HEK293 (cell line): ENCODE measurements at regions not wholly inside any gene's neighbourhood (a gene's known extent, or its start where the extent isn't known, plus 50 kb on each side); places are given as distances from the start of the nearest gene placed in this dataset.
"Not testable (repeated sequence)": the region's sequence is repeated elsewhere in the genome, so short reads cannot be mapped to it uniquely, and the experiment has no call there.

Experiments used
- CTCF ChIA-PET: fragments of 350-600 bp; formaldehyde crosslinking; extraction: SDS; loops from one replicate; lab custom pipeline; 2021; ENCODE audit warnings: antibody characterized with exemption; lab: Yijun Ruan, JAX
- POLR2A ChIA-PET: fragments of 300-600 bp; formaldehyde crosslinking; extraction: SDS; loops from one replicate; lab custom pipeline; 2020; ENCODE audit warnings: antibody characterized with exemption, inconsistent platforms; lab: Yijun Ruan, JAX
- H3K27ac ChIP-seq: fragments of 200-500 bp; sonication (Bioruptor generic); 2 replicates; pipeline ENCODE4 v1.5.1; 2014; ENCODE audit warnings: low read depth, low read length, control low read depth, inconsistent platforms; ENCODE audit errors: extremely low read depth
- H3K36me3 ChIP-seq, 2 experiments: fragments of 200-500 bp in 1 of 2; sonication (Bioruptor generic) in 1 of 2; 1 replicate in 1 of 2; 2 replicates in 1 of 2; pipeline ENCODE4 v1.5.1; 2014 to 2017; ENCODE audit warnings: inconsistent platforms in 2 of 2, low read length in 2 of 2; ENCODE audit not compliant: control insufficient read depth in 2 of 2, insufficient read depth in 1 of 2
- H3K4me1 ChIP-seq: fragments of 200-500 bp; sonication (Bioruptor generic); 2 replicates; pipeline ENCODE4 v1.5.1; 2014; ENCODE audit warnings: mild to moderate bottlenecking, low read length, inconsistent platforms; ENCODE audit not compliant: control insufficient read depth, insufficient read depth
- H3K4me3 ChIP-seq: 2 replicates; pipeline ENCODE4 v1.5.1; 2011; ENCODE audit warnings: low read depth, mild to moderate bottlenecking, control low read depth, low read length, moderate library complexity
- H3K9me3 ChIP-seq: fragments of 200-500 bp; sonication (Bioruptor generic); 2 replicates; pipeline ENCODE4 v1.5.1; 2014; ENCODE audit warnings: low read depth, low read length, inconsistent platforms; ENCODE audit not compliant: control insufficient read depth, insufficient read depth
- GLI4 ChIP-seq: fragments of 450-650 bp; formaldehyde crosslinking; IDR thresholded peaks from 2 replicates; pipeline ENCODE4 v1.5.1; 2016; ENCODE audit warnings: missing biosample characterization, missing genetic modification characterization
- GLIS2 ChIP-seq: fragments of 450-650 bp; formaldehyde crosslinking; IDR thresholded peaks from 2 replicates; pipeline ENCODE4 v1.5.1; 2016; ENCODE audit warnings: missing biosample characterization, missing genetic modification characterization
- HOXA7 ChIP-seq: sonication (generic); formaldehyde crosslinking; IDR thresholded peaks from 2 replicates; pipeline ENCODE4 v1.8.1; 2022; ENCODE audit warnings: missing genetic modification reagents, borderline replicate concordance
- HOXC10 ChIP-seq: sonication (generic); formaldehyde crosslinking; IDR thresholded peaks from 2 replicates; pipeline ENCODE4 v1.8.1; 2023; ENCODE audit warnings: mild to moderate bottlenecking, missing genetic modification reagents
- MEIS1 ChIP-seq: sonication (generic); formaldehyde crosslinking; IDR thresholded peaks from 2 replicates; pipeline ENCODE4 v1.8.1; 2022; ENCODE audit warnings: missing genetic modification reagents, mild to moderate bottlenecking, borderline replicate concordance
- OSR2 ChIP-seq: fragments of 450-650 bp; formaldehyde crosslinking; IDR thresholded peaks from 2 replicates; pipeline ENCODE4 v1.5.1; 2016; ENCODE audit warnings: missing biosample characterization, missing genetic modification characterization
- SETDB1 ChIP-seq: IDR thresholded peaks from one replicate; pipeline ENCODE4 v1.6.1; 2017; ENCODE audit warnings: mild to moderate bottlenecking, low read length, moderate library complexity, mixed read lengths; ENCODE audit not compliant: insufficient read length
- ZBTB20 ChIP-seq: fragments of 450-650 bp; formaldehyde crosslinking; IDR thresholded peaks from 2 replicates; pipeline ENCODE4 v1.5.1; 2016; ENCODE audit warnings: missing biosample characterization, missing genetic modification characterization
- ZIC2 ChIP-seq: fragments of 450-650 bp; formaldehyde crosslinking; IDR thresholded peaks from 2 replicates; pipeline ENCODE4 v1.5.1; 2016; ENCODE audit warnings: missing biosample characterization, missing genetic modification characterization
- ZNF146 ChIP-seq: fragments of 450-650 bp; formaldehyde crosslinking; IDR thresholded peaks from 2 replicates; pipeline ENCODE4 v1.5.1; 2016; ENCODE audit warnings: missing biosample characterization, missing genetic modification characterization
- ZNF155 ChIP-seq: fragments of 450-650 bp; formaldehyde crosslinking; IDR thresholded peaks from 2 replicates; pipeline ENCODE4 v1.5.1; 2016; ENCODE audit warnings: missing biosample characterization, missing genetic modification characterization
- ZNF211 ChIP-seq: fragments of 450-650 bp; formaldehyde crosslinking; IDR thresholded peaks from 2 replicates; pipeline ENCODE4 v1.5.1; 2016; ENCODE audit warnings: low read depth, missing biosample characterization, missing genetic modification characterization
- ZNF280D ChIP-seq: fragments of 450-650 bp; formaldehyde crosslinking; IDR thresholded peaks from 2 replicates; pipeline ENCODE4 v1.5.1; 2016; ENCODE audit warnings: missing biosample characterization, missing genetic modification characterization
- ZNF335 ChIP-seq: fragments of 450-650 bp; formaldehyde crosslinking; conservative IDR thresholded peaks from 2 replicates; pipeline ENCODE4 v1.5.1; 2016; ENCODE audit warnings: missing biosample characterization, missing genetic modification characterization
- ZNF404 ChIP-seq: fragments of 450-650 bp; formaldehyde crosslinking; IDR thresholded peaks from 2 replicates; pipeline ENCODE4 v1.5.1; 2017; ENCODE audit warnings: missing biosample characterization, missing genetic modification characterization
- ZNF433 ChIP-seq: fragments of 450-650 bp; formaldehyde crosslinking; IDR thresholded peaks from 2 replicates; pipeline ENCODE4 v1.5.1; 2016; ENCODE audit warnings: missing biosample characterization, missing genetic modification characterization, low read depth
- ZNF510 ChIP-seq: fragments of 450-650 bp; formaldehyde crosslinking; IDR thresholded peaks from 2 replicates; pipeline ENCODE4 v1.5.1; 2018; ENCODE audit warnings: mild to moderate bottlenecking, missing genetic modification characterization, missing biosample characterization; ENCODE audit not compliant: insufficient replicate concordance
- ZNF596 ChIP-seq: fragments of 450-650 bp; IDR thresholded peaks from 2 replicates; pipeline ENCODE4 v1.5.0; 2018; ENCODE audit warnings: missing biosample characterization, mild to moderate bottlenecking, missing genetic modification characterization, moderate library complexity
- ZNF600 ChIP-seq: fragments of 450-650 bp; formaldehyde crosslinking; IDR thresholded peaks from 2 replicates; pipeline ENCODE4 v1.5.1; 2016; ENCODE audit warnings: missing biosample characterization, missing genetic modification characterization
- ZNF654 ChIP-seq: fragments of 450-650 bp; formaldehyde crosslinking; IDR thresholded peaks from 2 replicates; pipeline ENCODE4 v1.5.1; 2016; ENCODE audit warnings: low read depth, missing biosample characterization, missing genetic modification characterization
- ZNF747 ChIP-seq: fragments of 450-650 bp; formaldehyde crosslinking; IDR thresholded peaks from 2 replicates; pipeline ENCODE4 v1.5.1; 2016; ENCODE audit warnings: missing biosample characterization, missing genetic modification characterization
- ZNF76 ChIP-seq: fragments of 450-650 bp; formaldehyde crosslinking; IDR thresholded peaks from 2 replicates; pipeline ENCODE4; 2016; ENCODE audit warnings: low read depth, missing biosample characterization, missing genetic modification characterization, borderline replicate concordance
- ZNF777 ChIP-seq: fragments of 450-650 bp; formaldehyde crosslinking; IDR thresholded peaks from 2 replicates; pipeline ENCODE4 v1.5.1; 2017; ENCODE audit warnings: missing biosample characterization, missing genetic modification characterization, borderline replicate concordance
- ZNF837 ChIP-seq: fragments of 450-650 bp; formaldehyde crosslinking; IDR thresholded peaks from 2 replicates; pipeline ENCODE4 v1.5.1; 2016; ENCODE audit warnings: missing biosample characterization, missing genetic modification characterization

- TF ChIP-seq ZNF280D (no peak), ZNF335 (tag by site-specific recombination) (no peak)
Observed at GRCh38 chr14:56431013-56431412, 148.6 kb upstream of the TMEM260 start (continued).

- H3K4me3 ChIP-seq: no peak overlapping the region
- ChIA-PET CTCF (interaction anchor here (1.9 kb wide), 1 partner anchor 24 kb away, joined by 10 read pairs; no protein-coding TSS in a partner anchor), POLR2A (no interaction called here)
- no peaks in the 10 kb centered on the region for H3K36me3 ChIP-seq
- H3K27ac ChIP-seq: no peak overlapping the region
- TF ChIP-seq OSR2: no peak
- TF ChIP-seq SETDB1: peak; percentile 95
- no peak for TF ChIP-seq ZNF837
- no peak for TF ChIP-seq GLIS2 (tag by site-specific recombination)
- TF ChIP-seq ZBTB20: no peak
- no peaks in the 10 kb centered on the region for H3K9me3 ChIP-seq
- peaks cover 7% of the 10 kb centered on the region for H3K4me1 ChIP-seq
Observed at GRCh38 chr14:56449670-56450213, 129.9 kb upstream of the TMEM260 start.

- H3K27ac ChIP-seq: no peak overlapping the region
- no peaks in the 10 kb centered on the region for H3K36me3 ChIP-seq
- TF ChIP-seq ZNF600 (tag by site-specific recombination): no peak
- TF ChIP-seq ZNF76: no peak
- no peak for TF ChIP-seq ZNF747 (tag by site-specific recombination)
- no peak for TF ChIP-seq ZNF433 (tag by site-specific recombination)
- TF ChIP-seq ZNF404 (tag by site-specific recombination): no peak
- TF ChIP-seq ZNF510: no peak
- TF ChIP-seq MEIS1: no peak
- TF ChIP-seq ZIC2 (tag by site-specific recombination): no peak
- no peak for TF ChIP-seq HOXC10 (CRISPR knock-in tag)
- H3K4me3 ChIP-seq: no peak overlapping the region
- ChIA-PET POLR2A (no interaction called here), CTCF (no interaction called here)
- peaks cover 7% of the 10 kb centered on the region for H3K4me1 ChIP-seq
- no peaks in the 10 kb centered on the region for H3K9me3 ChIP-seq
Observed at GRCh38 chr14:56452940-56453339, 126.7 kb upstream of the TMEM260 start.

GRCh38 chr14:56454680-56455079 is 124.9 kb upstream of the TMEM260 start:
- H3K27ac ChIP-seq, H3K4me3 ChIP-seq, H3K9me3 ChIP-seq, POLR2A ChIA-PET, H3K4me1 ChIP-seq, H3K36me3 ChIP-seq: not testable (repeated sequence)
- CTCF ChIA-PET: interaction anchor here (1.9 kb wide), 1 partner anchor 20 kb away, joined by 4 read pairs; no protein-coding TSS in a partner anchor

GRCh38 chr14:56460469-56460868 is 119.1 kb upstream of the TMEM260 start:
- TF ChIP-seq ZNF596 (tag by site-specific recombination) (no peak), ZNF155 (tag by site-specific recombination) (no peak), ZNF211 (tag by site-specific recombination) (no peak), GLI4 (tag by site-specific recombination) (no peak), HOXA7 (CRISPR knock-in tag) (no peak), ZNF654 (no peak), ZNF777 (tag by site-specific recombination) (no peak), ZNF146 (no peak)
- ChIA-PET POLR2A (no interaction called here), CTCF (interaction anchor here (1.8 kb wide), 1 partner anchor 14 kb away, joined by 11 read pairs; no protein-coding TSS in a partner anchor)
- Histone ChIP-seq H3K36me3 (no peaks in the 10 kb centered on the region), H3K9me3 (no peaks in the 10 kb centered on the region), H3K4me1 (no peaks in the 10 kb centered on the region), H3K4me3 (no peak overlapping the region), H3K27ac (no peak overlapping the region)
